AG10803 (cell line): ENCODE measurements at regions not wholly inside any gene's neighbourhood (a gene's known extent, or its start where the extent isn't known, plus 50 kb on each side); places are given as distances from the start of the nearest gene placed in this dataset.

Source experiments
- DNase-seq: peaks from one replicate; pipeline ENCODE4 v3.0.0; 2010; ENCODE audit warnings: low read depth
- H3K4me3 ChIP-seq: 2 replicates; pipeline ENCODE4 v1.5.1; 2011; ENCODE audit warnings: mild to moderate bottlenecking, low read length, control low read depth
- CTCF ChIP-seq: conservative IDR thresholded peaks from 2 replicates; pipeline ENCODE4 v1.5.1; 2011; ENCODE audit warnings: mild to moderate bottlenecking, low read length, control low read depth, inconsistent platforms

- no peak overlapping the region for H3K4me3 ChIP-seq
- peak; percentile 76 for DNase-seq
- TF ChIP-seq CTCF: no peak
Measured at GRCh38 chr3:148006508-148006907, 597.3 kb downstream of the ZIC1 start.

GRCh38 chr3:148008591-148008990, 599.4 kb downstream of the ZIC1 start:
- no peak for DNase-seq
- no peak overlapping the region for H3K4me3 ChIP-seq
- no peak for TF ChIP-seq CTCF

- DNase-seq: no peak
- no peak overlapping the region for H3K4me3 ChIP-seq
- no peak for TF ChIP-seq CTCF
Measured at GRCh38 chr3:148020861-148021260, 611.7 kb downstream of the ZIC1 start.

GRCh38 chr3:148021381-148021780, 612.2 kb downstream of the ZIC1 start:
- no peak for DNase-seq
- no peak for TF ChIP-seq CTCF
- H3K4me3 ChIP-seq: no peak overlapping the region

- peak; percentile 82 for DNase-seq
- TF ChIP-seq CTCF: no peak
- no peak overlapping the region for H3K4me3 ChIP-seq
Measured at GRCh38 chr3:148023994-148024393, 614.8 kb downstream of the ZIC1 start.

GRCh38 chr3:148026009-148026588, 616.9 kb downstream of the ZIC1 start:
- no peak for DNase-seq
- H3K4me3 ChIP-seq: no peak overlapping the region
- no peak for TF ChIP-seq CTCF

- no peak for TF ChIP-seq CTCF
- no peak for DNase-seq
- no peak overlapping the region for H3K4me3 ChIP-seq
Measured at GRCh38 chr3:148030975-148031374, 621.8 kb downstream of the ZIC1 start.
